ENCODE measurements at regions not wholly inside any gene's neighbourhood (a gene's known extent, or its start where the extent isn't known, plus 50 kb on each side); places are given as distances from the start of the nearest gene placed in this dataset.

DNA sequence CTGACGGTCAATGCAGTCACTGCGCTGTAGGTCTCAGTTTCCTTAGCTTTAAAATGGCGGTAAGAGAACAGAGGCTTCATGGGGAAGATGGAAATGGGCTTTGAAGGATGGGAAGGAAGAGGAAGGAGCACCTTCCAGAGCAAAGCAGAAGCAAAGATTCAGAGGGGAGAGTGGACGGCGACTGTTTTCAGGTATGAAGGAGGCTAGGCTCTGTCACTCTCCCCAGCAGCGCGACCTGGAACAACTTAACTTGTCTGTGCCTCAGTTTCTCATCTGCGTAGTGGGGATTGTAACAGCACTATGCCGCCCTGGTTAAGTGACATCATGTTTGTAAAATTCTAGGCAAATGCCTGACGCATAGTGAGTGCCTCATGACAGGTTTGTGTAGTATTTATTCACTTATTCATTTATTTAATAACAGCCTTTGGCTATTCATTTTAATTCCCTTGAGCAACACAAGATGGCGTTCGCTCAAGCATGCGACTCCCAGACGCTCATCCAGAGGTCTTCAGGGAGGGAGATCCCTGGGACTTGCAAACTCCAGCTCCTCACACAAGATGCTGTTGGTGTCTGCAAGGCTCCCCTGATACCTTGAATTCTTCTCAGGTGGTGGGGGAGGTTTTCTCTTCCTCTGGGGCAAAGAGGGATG, 336.3 kb downstream of the DYSF start:
- no peak for TF ChIP-seq EZH2phosphoT487 (IDR thresholded peaks at IDR 0.05; ENCODE audit: insufficient read depth, low read depth)
- no peak for TF ChIP-seq EZH2 (IDR thresholded peaks at IDR 0.05; ENCODE audit: insufficient read depth, poor library complexity, severe bottlenecking)

All from GM23248 (cell line).